ENCODE measurements at regions not wholly inside any gene's neighbourhood (a gene's known extent, or its start where the extent isn't known, plus 50 kb on each side); places are given as distances from the start of the nearest gene placed in this dataset.

DNA sequence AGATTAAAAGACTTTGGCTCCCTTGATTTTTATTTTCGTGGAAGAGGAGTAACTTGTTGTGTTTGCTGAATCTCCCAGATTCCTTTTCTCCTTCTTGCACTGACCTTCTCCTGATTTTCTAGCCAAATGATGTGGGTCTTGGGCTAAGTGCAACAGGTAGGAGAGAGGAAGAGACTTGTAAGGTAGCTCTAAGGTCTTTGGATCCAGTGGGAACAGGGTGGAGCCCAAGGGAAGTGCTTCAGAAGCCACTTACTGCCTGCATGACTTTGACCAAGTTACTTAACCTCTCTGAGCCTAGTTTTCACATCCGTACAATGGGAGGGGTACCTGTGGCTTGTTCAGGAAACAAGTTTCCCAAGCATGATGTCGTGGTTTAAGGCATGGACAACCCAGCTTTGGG is 111.3 kb upstream of the IRX3 start:
- no peak overlapping the region for H3K4me3 ChIP-seq (replicated peaks; ENCODE audit: low read depth, low read length)
- TF ChIP-seq, protein P1, sequence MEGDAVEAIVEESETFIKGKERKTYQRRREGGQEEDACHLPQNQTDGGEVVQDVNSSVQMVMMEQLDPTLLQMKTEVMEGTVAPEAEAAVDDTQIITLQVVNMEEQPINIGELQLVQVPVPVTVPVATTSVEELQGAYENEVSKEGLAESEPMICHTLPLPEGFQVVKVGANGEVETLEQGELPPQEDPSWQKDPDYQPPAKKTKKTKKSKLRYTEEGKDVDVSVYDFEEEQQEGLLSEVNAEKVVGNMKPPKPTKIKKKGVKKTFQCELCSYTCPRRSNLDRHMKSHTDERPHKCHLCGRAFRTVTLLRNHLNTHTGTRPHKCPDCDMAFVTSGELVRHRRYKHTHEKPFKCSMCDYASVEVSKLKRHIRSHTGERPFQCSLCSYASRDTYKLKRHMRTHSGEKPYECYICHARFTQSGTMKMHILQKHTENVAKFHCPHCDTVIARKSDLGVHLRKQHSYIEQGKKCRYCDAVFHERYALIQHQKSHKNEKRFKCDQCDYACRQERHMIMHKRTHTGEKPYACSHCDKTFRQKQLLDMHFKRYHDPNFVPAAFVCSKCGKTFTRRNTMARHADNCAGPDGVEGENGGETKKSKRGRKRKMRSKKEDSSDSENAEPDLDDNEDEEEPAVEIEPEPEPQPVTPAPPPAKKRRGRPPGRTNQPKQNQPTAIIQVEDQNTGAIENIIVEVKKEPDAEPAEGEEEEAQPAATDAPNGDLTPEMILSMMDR (IDR thresholded peaks at IDR 0.05; ENCODE audit: low read depth, low read length, missing control alignments) = no peak
- no peak for DNase-seq (ENCODE audit: extremely low read depth, low read depth)

DNA sequence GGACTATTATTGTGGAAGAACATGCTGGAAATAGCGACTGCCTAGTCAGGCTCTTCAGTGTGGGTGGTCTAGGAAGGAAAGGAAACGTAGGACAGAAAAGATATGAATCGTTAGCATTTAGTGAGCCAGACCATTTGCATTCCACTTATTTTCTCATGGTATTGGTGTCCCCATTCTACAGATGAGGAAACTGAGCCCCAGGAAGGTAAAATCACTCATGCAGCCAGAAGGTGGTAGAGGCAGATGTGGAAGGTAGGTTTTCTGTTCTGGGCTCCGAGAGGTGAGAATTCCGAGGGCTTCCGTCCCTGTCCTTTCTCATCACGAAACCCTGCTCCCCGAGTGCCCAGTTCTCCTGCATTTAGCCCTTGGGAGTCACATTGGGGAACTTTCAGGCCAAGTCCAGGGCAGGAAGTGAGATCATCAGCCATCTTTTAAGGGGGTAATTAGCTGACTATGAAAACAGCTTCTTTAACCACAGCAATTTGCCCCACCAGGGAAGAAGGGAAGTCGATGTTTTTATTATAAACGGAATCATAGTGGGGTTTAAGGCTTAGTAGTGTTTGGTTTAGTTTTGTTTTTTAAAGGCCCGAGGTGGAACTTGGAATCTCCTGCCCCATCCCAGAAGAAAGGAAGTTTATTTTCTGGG is 110.7 kb upstream of the IRX3 start:
- no peak for DNase-seq (ENCODE audit: extremely low read depth, low read depth)
- no peak overlapping the region for H3K4me3 ChIP-seq (replicated peaks; ENCODE audit: low read depth, low read length)
- TF ChIP-seq, protein P1 (IDR thresholded peaks at IDR 0.05; ENCODE audit: low read depth, low read length, missing control alignments) = no peak

DNA sequence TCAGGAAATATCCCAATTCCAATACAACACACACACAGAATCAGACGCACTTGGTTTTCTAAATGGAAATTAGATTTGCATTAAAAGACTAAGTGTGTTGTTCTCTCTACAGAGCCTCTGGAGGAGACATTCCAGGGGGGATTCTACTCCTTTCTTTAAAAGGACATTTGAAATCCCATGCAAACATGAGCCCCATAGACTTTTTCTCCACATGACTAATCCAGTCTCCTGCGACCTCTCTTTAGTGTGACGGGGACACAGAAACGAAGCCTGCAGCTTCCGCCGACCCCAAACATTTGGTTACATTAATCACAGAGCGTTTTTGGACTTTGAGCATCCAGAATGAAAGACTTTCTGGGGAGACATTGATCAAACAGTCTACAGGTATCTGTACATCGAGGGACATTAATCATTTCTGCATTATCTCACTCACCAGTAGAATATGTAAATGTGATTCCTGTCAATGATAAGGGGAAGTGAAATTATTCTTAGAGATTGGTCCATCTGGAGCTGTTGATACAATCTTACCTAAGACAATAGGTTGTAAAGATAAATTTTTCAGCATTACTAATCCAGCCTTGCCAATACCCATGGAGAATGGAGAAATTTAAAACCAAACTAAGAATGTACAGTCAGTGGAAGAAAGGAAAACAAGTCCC is 103.4 kb upstream of the IRX3 start:
- H3K4me3 ChIP-seq (replicated peaks; ENCODE audit: low read depth, low read length) = no peak overlapping the region
- TF ChIP-seq, protein P1 (IDR thresholded peaks at IDR 0.05; ENCODE audit: low read depth, low read length, missing control alignments) = no peak
- no peak for DNase-seq (ENCODE audit: extremely low read depth, low read depth)

DNA sequence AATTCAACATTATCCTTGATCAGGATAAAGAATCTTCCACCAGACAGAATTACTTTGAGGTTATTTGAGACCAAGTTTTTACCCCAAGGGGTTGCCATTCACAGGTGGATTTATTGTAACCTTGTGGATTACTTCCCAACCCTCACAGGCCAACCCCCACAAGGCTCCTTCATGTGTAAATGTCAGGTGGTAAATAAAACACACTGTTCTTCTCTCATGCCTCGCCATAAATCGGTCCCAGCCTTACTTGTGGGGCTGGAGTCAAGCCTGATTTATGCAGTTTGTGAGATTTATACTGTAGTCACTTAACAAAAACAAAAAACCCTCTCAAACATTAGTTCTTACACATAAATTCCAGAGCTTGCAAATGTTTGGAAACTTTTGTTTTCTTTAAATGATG is 98.6 kb upstream of the IRX3 start:
- H3K4me3 ChIP-seq (replicated peaks; ENCODE audit: low read depth, low read length) = no peak overlapping the region
- no peak for DNase-seq (ENCODE audit: extremely low read depth, low read depth)
- TF ChIP-seq, protein P1 (IDR thresholded peaks at IDR 0.05; ENCODE audit: low read depth, low read length, missing control alignments) = no peak

- TF ChIP-seq, protein P1 (IDR thresholded peaks at IDR 0.05; ENCODE audit: low read depth, low read length, missing control alignments) = no peak
- no peak for DNase-seq (ENCODE audit: extremely low read depth, low read depth)
These were observed 95.2 kb upstream of the IRX3 start for GRCh38 chr16:54381601-54382313.

GRCh38 chr16:54375071-54375470 is 88.5 kb upstream of the IRX3 start:
- DNase-seq (ENCODE audit: extremely low read depth, low read depth) = no peak
- no peak overlapping the region for H3K4me3 ChIP-seq (replicated peaks; ENCODE audit: low read depth, low read length)
- TF ChIP-seq, protein P1 (IDR thresholded peaks at IDR 0.05; ENCODE audit: low read depth, low read length, missing control alignments) = no peak

More at GRCh38 chr16:54381601-54382313, 95.2 kb upstream of the IRX3 start:
- H3K4me3 ChIP-seq (replicated peaks; ENCODE audit: low read depth, low read length) = no peak overlapping the region

Measured in HFF-Myc (cell line).